PC-3 (cell line): ENCODE measurements at regions not wholly inside any gene's neighbourhood (a gene's known extent, or its start where the extent isn't known, plus 50 kb on each side); places are given as distances from the start of the nearest gene placed in this dataset.
"Not testable (repeated sequence)": the region's sequence is repeated elsewhere in the genome, so short reads cannot be mapped to it uniquely, and the experiment has no call there.

Experiments
- EZH2phosphoT487 ChIP-seq: fragments of 300-600 bp; sonication (generic); IDR thresholded peaks from 2 replicates; pipeline ENCODE4 v1.6.1; 2018; ENCODE audit warnings: mild to moderate bottlenecking, antibody characterized with exemption, low read length, borderline replicate concordance
- TF ChIP-seq, protein P1 (sequence below): fragments of 300-600 bp; sonication (generic); conservative IDR thresholded peaks from 2 replicates; pipeline ENCODE4 v1.5.1; 2017; ENCODE audit warnings: antibody characterized with exemption, low read depth, mild to moderate bottlenecking, low read length

DNA sequence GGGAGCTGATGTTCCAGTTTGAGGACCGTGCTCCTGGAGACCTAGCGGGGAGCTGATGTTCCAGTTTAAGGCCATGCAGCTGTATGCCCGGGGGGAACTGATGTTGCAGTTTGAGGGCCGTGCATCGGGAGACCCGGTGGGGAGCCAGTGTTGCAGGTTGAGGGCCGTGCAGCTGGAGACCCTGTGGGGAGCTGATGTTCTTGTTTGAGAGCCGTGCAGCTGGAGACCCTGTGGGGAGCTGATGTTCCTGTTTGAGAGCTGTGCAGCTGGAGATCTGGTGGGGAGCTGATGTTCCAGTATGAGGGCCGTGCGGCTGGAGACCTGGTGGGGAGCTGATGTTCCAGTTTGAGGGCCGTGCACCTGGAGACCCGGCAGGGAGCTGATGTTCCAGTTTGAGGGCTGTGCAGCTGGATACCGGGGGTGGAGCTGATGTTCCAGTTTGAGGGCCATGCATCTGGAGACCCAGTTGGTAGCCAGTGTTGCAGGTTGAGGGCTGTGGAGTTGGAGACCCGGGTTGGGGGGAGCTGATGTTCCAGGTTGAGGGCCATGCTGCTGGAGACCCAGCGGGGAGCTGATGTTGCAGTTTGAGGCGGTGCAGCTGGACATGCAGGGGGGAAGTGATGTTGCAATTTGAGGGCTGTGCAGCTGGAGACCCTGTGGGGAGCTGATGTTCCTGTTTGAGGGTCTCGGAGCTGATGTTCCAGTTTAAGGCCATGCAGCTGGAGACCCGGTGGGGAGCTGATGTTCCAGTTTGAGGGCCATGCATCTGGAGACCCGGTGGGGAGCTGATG, 64.4 kb upstream of the APOD start:
- TF ChIP-seq, protein P1, sequence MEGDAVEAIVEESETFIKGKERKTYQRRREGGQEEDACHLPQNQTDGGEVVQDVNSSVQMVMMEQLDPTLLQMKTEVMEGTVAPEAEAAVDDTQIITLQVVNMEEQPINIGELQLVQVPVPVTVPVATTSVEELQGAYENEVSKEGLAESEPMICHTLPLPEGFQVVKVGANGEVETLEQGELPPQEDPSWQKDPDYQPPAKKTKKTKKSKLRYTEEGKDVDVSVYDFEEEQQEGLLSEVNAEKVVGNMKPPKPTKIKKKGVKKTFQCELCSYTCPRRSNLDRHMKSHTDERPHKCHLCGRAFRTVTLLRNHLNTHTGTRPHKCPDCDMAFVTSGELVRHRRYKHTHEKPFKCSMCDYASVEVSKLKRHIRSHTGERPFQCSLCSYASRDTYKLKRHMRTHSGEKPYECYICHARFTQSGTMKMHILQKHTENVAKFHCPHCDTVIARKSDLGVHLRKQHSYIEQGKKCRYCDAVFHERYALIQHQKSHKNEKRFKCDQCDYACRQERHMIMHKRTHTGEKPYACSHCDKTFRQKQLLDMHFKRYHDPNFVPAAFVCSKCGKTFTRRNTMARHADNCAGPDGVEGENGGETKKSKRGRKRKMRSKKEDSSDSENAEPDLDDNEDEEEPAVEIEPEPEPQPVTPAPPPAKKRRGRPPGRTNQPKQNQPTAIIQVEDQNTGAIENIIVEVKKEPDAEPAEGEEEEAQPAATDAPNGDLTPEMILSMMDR: not testable (repeated sequence)
- not testable (repeated sequence) for TF ChIP-seq EZH2phosphoT487
